Tibial nerve (tissue), 3 donors: ENCODE measurements at regions not wholly inside any gene's neighbourhood (a gene's known extent, or its start where the extent isn't known, plus 50 kb on each side); places are given as distances from the start of the nearest gene placed in this dataset.

ENCODE experiments used
- CTCF ChIP-seq, 5 experiments: fragments of 200-600 bp in 3 of 5; fragments of 450-650 bp in 2 of 5; sonication (generic) in 3 of 5; IDR thresholded peaks; one replicate each; pipeline ENCODE4 v1.5.1; 2016 to 2019; ENCODE audit warnings: antibody characterized with exemption in 5 of 5, mild to moderate bottlenecking in 3 of 5, moderate library complexity in 2 of 5
- POLR2A ChIP-seq, 2 donors: fragments of 450-650 bp; IDR thresholded peaks; one replicate each; pipeline ENCODE4 v1.6.1; 2017; ENCODE audit warnings: antibody characterized with exemption in 2 of 2, mild to moderate bottlenecking in 2 of 2, moderate library complexity in 2 of 2

GRCh38 chr21:15486460-15487195, 243.2 kb upstream of the USP25 start:
- TF ChIP-seq CTCF (IDR thresholded peaks at IDR 0.05) (no peak), POLR2A (IDR thresholded peaks at IDR 0.05) (no peak)
